ENCODE measurements at regions not wholly inside any gene's neighbourhood (a gene's known extent, or its start where the extent isn't known, plus 50 kb on each side); places are given as distances from the start of the nearest gene placed in this dataset.

GRCh38 chr5:154583671-154584177 is 105.7 kb upstream of the HAND1 start:
- Histone ChIP-seq H3K9me3 (ENCODE audit: insufficient read depth, low read depth, low read length) (no peaks in the 10 kb centered on the region), H4K20me1 (ENCODE audit: insufficient read depth, low read length) (no peaks in the 10 kb centered on the region), H3K27ac (ENCODE audit: low read depth, low read length) (no peak overlapping the region), H3K79me2 (ENCODE audit: insufficient read depth, low read length) (no peaks in the 10 kb centered on the region), H3K4me1 (ENCODE audit: insufficient read depth, low read length) (no peaks in the 10 kb centered on the region), H3K9ac (ENCODE audit: low read length) (no peak overlapping the region), H3K27me3 (ENCODE audit: insufficient read depth, low read length) (peaks cover 12% of the 10 kb centered on the region), H2AFZ (ENCODE audit: low read depth, low read length) (no peak overlapping the region), H3K36me3 (ENCODE audit: insufficient read depth, low read length) (no peaks in the 10 kb centered on the region), H3K4me3 (ENCODE audit: insufficient read depth, low read depth, low read length) (no peak overlapping the region), H3K4me2 (ENCODE audit: low read length) (no peak overlapping the region)
- no peak for TF ChIP-seq CTCF (IDR thresholded peaks at IDR 0.05; ENCODE audit: insufficient read depth, low read depth, low read length)
- no peak for TF ChIP-seq EZH2 (IDR thresholded peaks at IDR 0.05; ENCODE audit: insufficient read depth, low read length)
- H3K27me3 Mint-ChIP-seq (ENCODE audit: low read depth, unreplicated experiment), result peaks cover 31% of the 10 kb centered on the region
- H3K36me3 Mint-ChIP-seq (ENCODE audit: low read depth, unreplicated experiment), result no peaks in the 10 kb centered on the region
- DNase-seq (ENCODE audit: low read depth) (no peak), FAIRE-seq (no peak)
- no peak overlapping the region for H3K27ac Mint-ChIP-seq (ENCODE audit: unreplicated experiment)
- H3K4me3 Mint-ChIP-seq (ENCODE audit: unreplicated experiment), result no peak overlapping the region
- no peaks in the 10 kb centered on the region for H3K9me3 Mint-ChIP-seq (ENCODE audit: unreplicated experiment)
- peaks cover 5% of the 10 kb centered on the region for H3K4me1 Mint-ChIP-seq (ENCODE audit: low read depth, unreplicated experiment)

GRCh38 chr5:154580422-154580821 is 102.4 kb upstream of the HAND1 start:
- no peak overlapping the region for H3K27ac ChIP-seq (ENCODE audit: low read depth, low read length)
- no peaks in the 10 kb centered on the region for H3K4me1 ChIP-seq (ENCODE audit: insufficient read depth, low read length)
- TF ChIP-seq CTCF (IDR thresholded peaks at IDR 0.05; ENCODE audit: insufficient read depth, low read depth, low read length) (no peak), EZH2 (IDR thresholded peaks at IDR 0.05; ENCODE audit: insufficient read depth, low read length) (no peak)
- peaks cover 36% of the 10 kb centered on the region for H3K27me3 Mint-ChIP-seq (ENCODE audit: low read depth, unreplicated experiment)
- no peak for DNase-seq (ENCODE audit: low read depth)
- no peaks in the 10 kb centered on the region for H3K36me3 Mint-ChIP-seq (ENCODE audit: low read depth, unreplicated experiment)
- H3K79me2 ChIP-seq (ENCODE audit: insufficient read depth, low read length), result no peaks in the 10 kb centered on the region
- H2AFZ ChIP-seq (ENCODE audit: low read depth, low read length), result no peak overlapping the region
- no peak for FAIRE-seq
- H3K9me3 Mint-ChIP-seq (ENCODE audit: unreplicated experiment), result no peaks in the 10 kb centered on the region
- no peak overlapping the region for H3K27ac Mint-ChIP-seq (ENCODE audit: unreplicated experiment)
- H3K4me2 ChIP-seq (ENCODE audit: low read length), result no peak overlapping the region
- no peak overlapping the region for H3K9ac ChIP-seq (ENCODE audit: low read length)
- H3K9me3 ChIP-seq (ENCODE audit: insufficient read depth, low read depth, low read length), result no peaks in the 10 kb centered on the region
- no peaks in the 10 kb centered on the region for H3K36me3 ChIP-seq (ENCODE audit: insufficient read depth, low read length)
- no peaks in the 10 kb centered on the region for H4K20me1 ChIP-seq (ENCODE audit: insufficient read depth, low read length)
- H3K4me3 ChIP-seq (ENCODE audit: insufficient read depth, low read depth, low read length), result no peak overlapping the region
- no peaks in the 10 kb centered on the region for H3K4me1 Mint-ChIP-seq (ENCODE audit: low read depth, unreplicated experiment)
- peaks cover 12% of the 10 kb centered on the region for H3K27me3 ChIP-seq (ENCODE audit: insufficient read depth, low read length)
- H3K4me3 Mint-ChIP-seq (ENCODE audit: unreplicated experiment), result no peak overlapping the region

GRCh38 chr5:154577416-154577815 is 99.4 kb upstream of the HAND1 start:
- Histone ChIP-seq H3K4me2 (ENCODE audit: low read length) (no peak overlapping the region), H3K4me3 (ENCODE audit: insufficient read depth, low read depth, low read length) (no peak overlapping the region), H3K9me3 (ENCODE audit: insufficient read depth, low read depth, low read length) (no peaks in the 10 kb centered on the region), H3K9ac (ENCODE audit: low read length) (no peak overlapping the region), H3K27me3 (ENCODE audit: insufficient read depth, low read length) (peaks cover 16% of the 10 kb centered on the region), H2AFZ (ENCODE audit: low read depth, low read length) (no peak overlapping the region), H3K36me3 (ENCODE audit: insufficient read depth, low read length) (no peaks in the 10 kb centered on the region), H3K79me2 (ENCODE audit: insufficient read depth, low read length) (no peaks in the 10 kb centered on the region), H3K4me1 (ENCODE audit: insufficient read depth, low read length) (no peaks in the 10 kb centered on the region), H3K27ac (ENCODE audit: low read depth, low read length) (no peak overlapping the region), H4K20me1 (ENCODE audit: insufficient read depth, low read length) (no peaks in the 10 kb centered on the region)
- Mint-ChIP-seq H3K4me3 (ENCODE audit: unreplicated experiment) (no peak overlapping the region), H3K27me3 (ENCODE audit: low read depth, unreplicated experiment) (peaks cover 40% of the 10 kb centered on the region), H3K9me3 (ENCODE audit: unreplicated experiment) (no peaks in the 10 kb centered on the region), H3K36me3 (ENCODE audit: low read depth, unreplicated experiment) (no peaks in the 10 kb centered on the region), H3K27ac (ENCODE audit: unreplicated experiment) (no peak overlapping the region), H3K4me1 (ENCODE audit: low read depth, unreplicated experiment) (no peaks in the 10 kb centered on the region)
- no peak for FAIRE-seq
- TF ChIP-seq CTCF (IDR thresholded peaks at IDR 0.05; ENCODE audit: insufficient read depth, low read depth, low read length), result no peak
- no peak for TF ChIP-seq EZH2 (IDR thresholded peaks at IDR 0.05; ENCODE audit: insufficient read depth, low read length)
- no peak for DNase-seq (ENCODE audit: low read depth)
